Fibroblast of the aortic adventitia (primary cell): ENCODE measurements at regions not wholly inside any gene's neighbourhood (a gene's known extent, or its start where the extent isn't known, plus 50 kb on each side); places are given as distances from the start of the nearest gene placed in this dataset.

Source experiments
- DNase-seq: peaks from one replicate; pipeline ENCODE4 v3.0.0-alpha.2; 2010; ENCODE audit warnings: low read depth
- H3K4me3 ChIP-seq: 2 replicates; pipeline ENCODE4 v1.5.1; 2011; ENCODE audit warnings: low read depth, mild to moderate bottlenecking, control low read depth, low read length, moderate library complexity
- CTCF ChIP-seq: IDR thresholded peaks from 2 replicates; pipeline ENCODE4 v1.5.1; 2011; ENCODE audit warnings: mild to moderate bottlenecking, low read length, control low read depth, inconsistent platforms; ENCODE audit not compliant: insufficient read depth

GRCh38 chr5:4220016-4220415 is 624.4 kb downstream of the IRX1 start:
- no peak for DNase-seq
- no peak overlapping the region for H3K4me3 ChIP-seq
- no peak for TF ChIP-seq CTCF

- no peak overlapping the region for H3K4me3 ChIP-seq
- no peak for DNase-seq
- TF ChIP-seq CTCF: no peak
Measured at GRCh38 chr5:4221048-4221447, 625.4 kb downstream of the IRX1 start.

- TF ChIP-seq CTCF: no peak
- H3K4me3 ChIP-seq: no peak overlapping the region
- no peak for DNase-seq
Measured at GRCh38 chr5:4222147-4222546, 626.5 kb downstream of the IRX1 start.

GRCh38 chr5:4222821-4223220 is 627.2 kb downstream of the IRX1 start:
- H3K4me3 ChIP-seq: no peak overlapping the region
- no peak for TF ChIP-seq CTCF
- no peak for DNase-seq

GRCh38 chr5:4225741-4226140 is 630.1 kb downstream of the IRX1 start:
- no peak overlapping the region for H3K4me3 ChIP-seq
- no peak for DNase-seq
- no peak for TF ChIP-seq CTCF

- TF ChIP-seq CTCF: no peak
- H3K4me3 ChIP-seq: no peak overlapping the region
- DNase-seq: no peak
Measured at GRCh38 chr5:4226565-4226964, 630.9 kb downstream of the IRX1 start.

- H3K4me3 ChIP-seq: no peak overlapping the region
- DNase-seq: no peak
- TF ChIP-seq CTCF: no peak
Measured at GRCh38 chr5:4228708-4229107, 633.1 kb downstream of the IRX1 start.
